ENCODE measurements at regions not wholly inside any gene's neighbourhood (a gene's known extent, or its start where the extent isn't known, plus 50 kb on each side); places are given as distances from the start of the nearest gene placed in this dataset.

DNA sequence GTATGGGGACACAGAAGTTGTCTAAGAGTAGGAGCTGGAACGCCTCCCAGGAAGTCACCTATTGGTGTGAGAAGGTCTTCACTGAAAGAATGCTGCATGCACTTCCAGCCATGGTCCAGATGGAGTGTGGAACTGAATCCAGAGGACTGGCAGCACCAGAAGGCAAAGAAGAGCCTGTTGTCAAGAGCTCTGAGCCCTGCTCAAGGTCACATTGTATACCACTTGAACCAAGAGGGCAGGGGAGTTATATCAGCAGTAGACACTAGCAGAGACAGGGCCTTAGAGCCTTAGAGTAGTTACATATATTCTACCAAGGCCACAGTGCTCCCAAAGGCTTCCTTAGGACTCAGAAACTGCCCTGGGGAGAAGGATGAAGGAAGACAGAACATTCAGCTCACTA, 130.8 kb upstream of the POC5 start:
- TF ChIP-seq, protein P1, sequence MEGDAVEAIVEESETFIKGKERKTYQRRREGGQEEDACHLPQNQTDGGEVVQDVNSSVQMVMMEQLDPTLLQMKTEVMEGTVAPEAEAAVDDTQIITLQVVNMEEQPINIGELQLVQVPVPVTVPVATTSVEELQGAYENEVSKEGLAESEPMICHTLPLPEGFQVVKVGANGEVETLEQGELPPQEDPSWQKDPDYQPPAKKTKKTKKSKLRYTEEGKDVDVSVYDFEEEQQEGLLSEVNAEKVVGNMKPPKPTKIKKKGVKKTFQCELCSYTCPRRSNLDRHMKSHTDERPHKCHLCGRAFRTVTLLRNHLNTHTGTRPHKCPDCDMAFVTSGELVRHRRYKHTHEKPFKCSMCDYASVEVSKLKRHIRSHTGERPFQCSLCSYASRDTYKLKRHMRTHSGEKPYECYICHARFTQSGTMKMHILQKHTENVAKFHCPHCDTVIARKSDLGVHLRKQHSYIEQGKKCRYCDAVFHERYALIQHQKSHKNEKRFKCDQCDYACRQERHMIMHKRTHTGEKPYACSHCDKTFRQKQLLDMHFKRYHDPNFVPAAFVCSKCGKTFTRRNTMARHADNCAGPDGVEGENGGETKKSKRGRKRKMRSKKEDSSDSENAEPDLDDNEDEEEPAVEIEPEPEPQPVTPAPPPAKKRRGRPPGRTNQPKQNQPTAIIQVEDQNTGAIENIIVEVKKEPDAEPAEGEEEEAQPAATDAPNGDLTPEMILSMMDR (conservative IDR thresholded peaks at IDR 0.05; ENCODE audit: low read depth, low read length): no peak
- TF ChIP-seq EZH2 (IDR thresholded peaks at IDR 0.05; ENCODE audit: borderline replicate concordance, low read depth, low read length, poor library complexity, severe bottlenecking): no peak
